Neural cell (in vitro differentiated cells): ENCODE measurements at regions not wholly inside any gene's neighbourhood (a gene's known extent, or its start where the extent isn't known, plus 50 kb on each side); places are given as distances from the start of the nearest gene placed in this dataset.

ENCODE experiments used
- CTCF ChIP-seq: fragments of 450-650 bp; IDR thresholded peaks from 2 replicates; pipeline ENCODE4 v1.5.1; 2014; ENCODE audit warnings: antibody characterized with exemption, mild to moderate bottlenecking, moderate library complexity; ENCODE audit not compliant: poor library complexity, severe bottlenecking
- EP300 ChIP-seq: fragments of 450-650 bp; conservative IDR thresholded peaks from 2 replicates; pipeline ENCODE4 v1.6.1; 2014; ENCODE audit warnings: antibody characterized with exemption, mild to moderate bottlenecking, moderate library complexity; ENCODE audit not compliant: poor library complexity, severe bottlenecking
- POLR2AphosphoS5 ChIP-seq: IDR thresholded peaks from 2 replicates; pipeline ENCODE4 v1.6.1; 2012

- TF ChIP-seq POLR2AphosphoS5 (peak; percentile 45), CTCF (no peak), EP300 (no peak)
Observed at GRCh38 chr13:74703855-74704387, 569.7 kb upstream of the KLF12 start.
